ENCODE measurements at regions not wholly inside any gene's neighbourhood (a gene's known extent, or its start where the extent isn't known, plus 50 kb on each side); places are given as distances from the start of the nearest gene placed in this dataset.

DNA sequence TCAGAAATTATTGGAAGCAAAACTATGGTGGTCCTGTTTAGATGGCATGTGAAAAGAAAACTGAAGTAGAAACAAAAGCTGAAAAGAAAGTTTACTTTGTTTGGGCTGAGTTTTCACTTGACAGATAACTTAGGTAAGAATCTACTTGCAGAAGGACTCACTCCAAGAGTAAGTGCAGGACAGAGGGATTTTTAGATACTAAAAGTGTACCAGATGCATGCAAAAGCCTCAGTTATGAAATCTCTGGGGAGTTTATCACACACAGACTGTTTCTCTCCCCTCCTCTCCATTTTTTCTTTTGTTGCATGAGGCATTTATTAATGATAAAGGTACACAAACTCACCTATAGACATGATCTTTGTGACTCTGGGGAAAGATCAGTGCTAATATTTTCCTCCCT, 127.5 kb upstream of the GIMD1 start:
- TF ChIP-seq YY1 (IDR thresholded peaks at IDR 0.05; ENCODE audit: insufficient read depth, insufficient read length) (no peak), ZNF274 (IDR thresholded peaks at IDR 0.05; ENCODE audit: low read depth, low read length) (no peak), SUZ12 (IDR thresholded peaks at IDR 0.05; ENCODE audit: extremely low read depth, insufficient read depth, insufficient read length) (no peak)
